NCI-H2029 (cell line): ENCODE measurements at regions not wholly inside any gene's neighbourhood (a gene's known extent, or its start where the extent isn't known, plus 50 kb on each side); places are given as distances from the start of the nearest gene placed in this dataset.

Experiments used
- DNase-seq: peaks from one replicate; lab custom pipeline; 2025; lab: John Stamatoyannopoulos, UW

GRCh38 chr7:32177232-32177631, 107.0 kb upstream of the PDE1C start:
- DNase-seq = no peak

- DNase-seq = no peak
These were observed 104.9 kb upstream of the PDE1C start for GRCh38 chr7:32175099-32175498.

- DNase-seq = no peak
These were observed 101.0 kb upstream of the PDE1C start for GRCh38 chr7:32171248-32171647.

- DNase-seq = no peak
These were observed 100.6 kb upstream of the PDE1C start for GRCh38 chr7:32170838-32171237.

GRCh38 chr7:32169228-32169627, 99.0 kb upstream of the PDE1C start:
- no peak for DNase-seq

- no peak for DNase-seq
These were observed 97.6 kb upstream of the PDE1C start for GRCh38 chr7:32167815-32168214.

- DNase-seq = no peak
These were observed 97.0 kb upstream of the PDE1C start for GRCh38 chr7:32167256-32167655.

GRCh38 chr7:32164341-32164996, 94.3 kb upstream of the PDE1C start:
- no peak for DNase-seq

GRCh38 chr7:32163896-32164295, 93.7 kb upstream of the PDE1C start:
- no peak for DNase-seq

GRCh38 chr7:32163141-32163806, 93.1 kb upstream of the PDE1C start:
- no peak for DNase-seq

GRCh38 chr7:32161708-32162107, 91.5 kb upstream of the PDE1C start:
- DNase-seq = no peak

GRCh38 chr7:32158751-32159745, 88.8 kb upstream of the PDE1C start:
- DNase-seq = no peak

- DNase-seq = no peak
These were observed 87.9 kb upstream of the PDE1C start for GRCh38 chr7:32158076-32158475.

GRCh38 chr7:32155712-32156111, 85.5 kb upstream of the PDE1C start:
- no peak for DNase-seq

GRCh38 chr7:32154797-32155196, 84.6 kb upstream of the PDE1C start:
- DNase-seq = no peak

GRCh38 chr7:32153006-32153405, 82.8 kb upstream of the PDE1C start:
- no peak for DNase-seq

GRCh38 chr7:32152576-32152975, 82.4 kb upstream of the PDE1C start:
- no peak for DNase-seq

GRCh38 chr7:32150589-32150988, 80.4 kb upstream of the PDE1C start:
- no peak for DNase-seq

- no peak for DNase-seq
These were observed 79.8 kb upstream of the PDE1C start for GRCh38 chr7:32150039-32150438.

- no peak for DNase-seq
These were observed 77.5 kb upstream of the PDE1C start for GRCh38 chr7:32147546-32148268.

GRCh38 chr7:32145911-32146310, 75.7 kb upstream of the PDE1C start:
- DNase-seq = no peak

- no peak for DNase-seq
These were observed 74.5 kb upstream of the PDE1C start for GRCh38 chr7:32144676-32145075.
